ENCODE measurements at regions not wholly inside any gene's neighbourhood (a gene's known extent, or its start where the extent isn't known, plus 50 kb on each side); places are given as distances from the start of the nearest gene placed in this dataset.
"Not testable (repeated sequence)": the region's sequence is repeated elsewhere in the genome, so short reads cannot be mapped to it uniquely, and the experiment has no call there.

DNA sequence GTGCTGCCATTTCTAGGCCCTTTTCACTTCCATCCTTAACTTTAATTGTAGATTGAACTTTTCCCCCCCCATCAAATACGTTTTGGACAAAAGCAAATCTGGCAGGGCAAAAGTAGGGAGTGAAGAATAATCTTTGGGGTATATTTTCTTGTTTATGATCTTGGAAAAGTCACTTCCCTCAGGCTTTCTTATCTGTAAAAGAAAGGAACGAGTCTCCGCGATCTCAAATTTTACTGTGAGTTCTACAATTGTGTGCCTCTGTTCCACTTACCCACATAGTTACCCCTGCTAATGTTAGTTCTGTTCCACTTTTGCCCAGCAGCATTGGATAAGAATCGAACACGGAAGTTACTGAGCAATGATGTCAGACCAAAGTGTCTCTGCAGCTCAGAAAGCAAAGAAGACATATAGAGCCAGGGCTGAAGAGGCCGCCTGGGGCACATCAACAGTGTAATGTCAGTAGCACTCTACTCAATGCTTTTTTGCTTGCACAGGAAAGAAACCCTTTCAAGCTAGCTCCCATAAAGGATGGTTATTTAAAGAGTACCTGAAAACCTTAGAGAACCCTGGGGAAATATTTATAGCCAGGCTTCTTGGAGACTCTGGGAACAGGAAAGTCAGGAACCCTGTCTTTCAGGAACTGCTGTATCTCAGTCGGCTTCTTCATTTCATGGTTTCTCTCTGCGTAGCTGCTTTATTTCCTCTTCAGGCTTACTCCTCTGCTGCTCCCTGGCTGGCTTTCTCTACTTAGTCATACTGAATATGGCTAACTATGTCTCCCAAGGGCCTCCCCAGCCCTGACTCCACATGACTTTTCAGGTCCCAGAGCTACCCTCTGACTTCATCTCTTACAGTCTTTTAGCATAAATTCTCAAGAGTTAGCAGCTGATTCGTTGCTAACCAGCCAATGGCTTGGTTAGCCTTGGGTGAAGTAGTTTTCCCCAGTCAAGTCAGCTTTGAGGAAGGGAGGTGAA is 123.7 kb upstream of the FAM3C start:
- DNase-seq, result no peak

DNA sequence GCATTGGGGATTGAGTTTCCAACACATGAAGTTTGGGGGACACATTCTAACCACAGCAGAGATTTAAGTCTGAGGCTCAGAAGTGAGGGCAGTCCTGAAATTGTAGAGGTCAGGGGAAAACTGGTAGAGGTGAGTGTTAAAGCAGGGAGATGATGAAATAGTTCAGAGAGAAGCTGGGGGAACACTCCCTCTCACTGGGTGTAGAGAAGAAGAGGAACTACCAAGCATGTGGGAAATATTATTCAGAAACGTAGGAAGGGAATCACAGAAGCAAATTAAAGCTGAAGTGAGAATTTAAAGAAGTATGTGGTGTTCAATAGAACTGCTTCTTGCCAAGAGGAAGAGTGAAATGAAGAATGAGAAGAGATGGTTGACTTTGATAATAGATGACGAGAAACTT is 121.5 kb upstream of the FAM3C start:
- no peak for DNase-seq

DNA sequence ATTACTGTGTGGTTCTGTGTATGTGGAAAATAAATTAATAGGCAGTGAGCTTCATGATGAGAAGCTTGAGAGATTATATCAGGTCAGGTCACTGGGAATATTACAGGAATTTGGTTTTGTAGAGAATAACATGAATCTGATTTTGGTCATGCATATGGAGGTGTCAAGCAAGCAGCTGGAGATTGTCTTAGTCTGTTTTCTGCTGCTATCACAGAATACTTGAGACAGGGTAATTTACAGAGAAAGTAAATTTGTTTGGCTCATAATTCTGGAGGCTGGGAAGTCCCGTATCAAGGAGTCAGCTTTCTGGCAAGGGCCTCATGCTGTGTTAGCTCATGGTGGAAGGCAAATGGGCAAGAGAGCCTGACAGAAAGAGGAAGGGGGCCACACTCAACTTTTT is 120.7 kb upstream of the FAM3C start:
- no peak for DNase-seq

DNA sequence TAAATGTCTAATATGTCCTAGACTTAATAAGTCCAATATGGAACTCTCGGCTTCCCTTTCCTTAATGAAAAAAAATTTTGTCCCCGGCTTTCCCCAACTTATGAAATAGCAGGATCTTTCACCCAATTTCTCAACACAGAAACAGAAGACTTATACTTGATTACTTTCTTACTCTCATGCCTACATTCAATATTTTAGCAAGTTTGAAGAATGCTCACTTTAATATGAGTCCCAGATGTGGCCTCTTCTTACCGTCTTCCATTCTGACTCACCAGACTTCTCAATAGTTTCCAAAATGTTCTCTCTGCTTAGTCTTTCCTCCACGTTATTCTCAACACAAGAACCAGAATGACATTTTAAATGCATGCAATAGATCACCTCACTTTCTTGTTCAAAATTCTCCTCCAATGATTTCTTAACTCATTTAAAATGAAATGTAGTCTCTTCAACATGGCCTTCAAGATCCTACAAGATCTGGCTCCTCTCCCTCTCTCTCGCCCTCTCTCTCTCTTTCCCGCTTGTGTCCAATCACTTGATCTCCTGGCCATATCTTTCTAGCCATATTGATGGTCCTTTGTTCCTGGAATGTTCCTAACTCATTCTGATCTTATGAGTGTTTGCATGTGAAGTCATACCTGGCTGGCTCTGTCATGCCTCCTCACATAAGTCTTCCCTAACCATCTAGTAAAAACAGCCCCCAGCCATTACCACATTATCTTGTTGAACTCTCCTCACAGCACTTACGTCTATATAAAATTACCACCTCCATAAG is 119.7 kb upstream of the FAM3C start:
- DNase-seq, result no peak

DNA sequence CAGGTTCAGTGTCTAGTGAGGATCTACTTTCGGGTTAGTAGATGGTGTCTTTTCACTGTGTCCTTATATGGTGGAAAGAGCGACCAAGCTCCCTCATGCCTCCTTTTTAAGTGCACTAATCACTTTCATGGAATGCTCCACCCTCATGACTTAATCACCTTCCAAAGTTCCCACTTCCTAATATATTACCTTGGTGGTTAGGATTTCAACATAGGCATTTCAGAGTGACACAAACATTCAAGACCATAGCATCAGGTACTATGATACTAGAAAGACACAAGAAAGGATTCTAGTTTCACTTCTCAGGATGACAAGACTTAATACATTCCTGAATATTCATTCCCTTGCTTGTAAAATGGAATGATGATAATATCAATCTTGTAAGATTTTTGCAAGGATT is 119.1 kb upstream of the FAM3C start:
- DNase-seq, result no peak

DNA sequence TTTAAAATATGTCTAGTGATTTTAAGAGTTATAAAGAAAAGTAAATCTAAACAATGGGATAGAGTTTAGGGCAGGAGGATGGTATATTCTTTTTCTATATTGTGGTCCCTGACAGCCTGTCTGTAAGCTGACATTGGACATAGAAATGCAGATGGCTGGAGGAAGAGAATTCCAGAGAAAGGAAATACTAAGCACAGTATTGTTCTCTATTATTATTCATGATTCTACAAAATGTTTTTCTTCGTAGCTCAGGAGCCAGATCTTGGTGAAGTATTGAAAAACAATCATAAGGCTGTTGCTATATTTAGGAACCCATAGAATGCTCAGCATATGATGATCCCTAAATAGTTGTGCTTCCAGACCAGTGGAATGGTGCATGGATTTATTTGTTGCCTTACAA is 117.0 kb upstream of the FAM3C start:
- no peak for DNase-seq

DNA sequence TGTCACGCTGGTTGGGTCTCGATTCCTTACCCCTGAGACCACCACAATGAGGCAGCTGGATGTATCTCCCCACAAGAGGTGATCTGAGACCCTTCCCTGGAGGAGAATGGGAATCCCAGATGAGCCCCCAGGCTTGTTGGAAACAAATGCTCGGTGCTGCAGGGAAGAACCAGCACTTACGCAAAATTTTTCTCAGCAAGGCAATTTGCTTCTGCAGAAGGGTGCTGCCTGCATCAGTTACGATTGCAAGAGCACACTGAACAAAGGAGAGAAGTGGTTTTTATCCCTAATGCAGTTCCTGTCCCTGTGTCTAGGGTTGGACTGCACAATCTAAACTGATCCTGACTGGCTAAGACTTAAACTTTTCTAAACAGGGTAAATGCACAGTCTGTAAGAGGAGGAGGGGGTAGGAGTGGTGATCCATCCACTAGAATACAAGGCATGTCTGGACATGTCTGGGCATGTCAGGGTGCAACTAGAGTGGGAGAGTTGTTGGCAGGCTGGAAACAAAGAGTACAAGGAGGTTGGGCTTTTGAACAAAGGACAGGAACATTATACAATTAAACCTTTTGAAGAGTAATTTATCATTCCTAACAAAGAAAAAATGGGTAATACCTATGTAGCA is 114.9 kb upstream of the FAM3C start:
- no peak for DNase-seq

DNA sequence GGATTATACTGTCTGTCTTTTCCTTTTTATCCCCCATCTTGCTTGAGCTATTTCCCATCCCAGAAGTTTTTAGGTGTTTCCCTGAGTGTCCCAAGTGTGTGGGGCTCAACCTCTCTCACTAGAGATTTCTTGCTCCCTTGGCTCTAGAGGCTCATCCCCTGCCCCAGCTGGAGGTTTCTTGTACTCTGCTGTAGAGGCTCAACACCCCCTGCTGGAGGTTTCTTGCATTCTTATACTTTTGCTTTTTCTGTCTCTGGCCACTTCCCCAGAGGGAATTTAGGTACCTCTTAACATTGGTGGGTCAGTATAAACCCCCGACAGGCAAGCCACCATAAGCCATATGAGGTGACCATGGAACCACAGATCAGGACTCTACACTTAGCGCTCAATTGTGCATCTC is 114.2 kb upstream of the FAM3C start:
- no peak for DNase-seq

DNA sequence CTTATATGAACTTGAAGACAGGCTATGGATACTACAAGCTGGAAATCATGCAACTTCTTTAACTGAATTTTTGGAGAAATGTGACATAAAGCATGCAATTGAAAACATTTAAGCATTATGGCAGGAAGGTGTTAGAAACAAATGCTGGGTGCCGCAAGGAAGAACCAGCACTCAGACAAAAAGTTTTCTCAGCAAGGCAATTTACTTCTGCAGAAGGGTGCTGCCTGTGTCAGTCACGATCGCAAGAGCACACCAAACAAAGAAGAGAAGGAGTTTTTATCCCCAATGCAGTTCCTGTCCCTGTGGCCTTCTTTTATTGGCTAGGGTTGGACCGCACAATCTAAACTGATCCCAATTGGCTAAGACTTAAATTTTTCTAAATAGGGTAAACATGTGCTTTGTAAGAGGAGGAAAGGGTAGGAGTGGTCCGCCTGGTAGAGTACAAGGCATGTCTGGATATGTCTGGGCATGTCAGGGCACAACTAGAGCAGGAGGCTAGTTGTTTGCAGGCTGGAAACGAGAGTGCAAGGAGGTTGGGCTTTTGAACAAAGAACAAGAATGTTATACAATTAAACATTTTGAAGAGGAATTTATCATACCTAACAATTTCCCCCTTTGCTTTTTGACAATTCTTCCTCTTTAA is 109.6 kb upstream of the FAM3C start:
- DNase-seq, result no peak

DNA sequence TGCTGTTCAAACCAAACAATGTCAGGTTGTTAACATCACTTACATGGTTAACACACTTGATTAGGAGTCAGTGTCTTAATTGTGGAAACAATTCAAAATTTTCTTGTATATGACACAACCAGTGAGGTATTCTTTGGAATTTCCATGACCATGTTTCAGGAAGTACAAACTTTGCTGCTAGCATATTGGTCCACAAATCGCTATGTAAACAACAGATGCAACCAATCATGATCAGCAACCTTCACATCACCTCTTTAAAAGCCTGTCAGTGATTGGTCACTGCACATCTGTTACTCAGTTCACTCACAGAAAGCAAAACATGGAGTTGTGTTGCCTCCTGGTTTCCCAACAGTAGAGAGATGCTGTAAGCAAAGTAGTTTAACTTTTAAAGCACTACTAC is 108.9 kb upstream of the FAM3C start:
- no peak for DNase-seq

DNA sequence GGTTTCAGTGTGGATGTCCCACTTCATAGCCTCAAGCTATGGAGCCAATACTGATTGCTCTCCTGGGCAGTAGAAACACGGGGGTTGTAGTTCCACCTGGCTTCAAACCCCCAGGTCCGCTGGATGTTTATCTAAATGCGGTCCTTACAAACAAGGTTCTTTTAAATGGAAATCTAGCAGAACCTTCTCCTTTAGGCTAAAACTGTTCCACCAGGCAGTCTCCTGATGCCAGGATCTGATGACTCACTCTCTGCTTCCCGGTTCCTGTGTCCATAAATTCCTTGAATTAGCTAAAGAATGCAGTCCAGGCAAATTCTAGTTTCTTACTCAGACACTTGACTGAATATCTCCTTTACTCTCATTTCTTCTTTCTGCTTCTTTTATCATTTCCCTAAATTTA is 108.4 kb upstream of the FAM3C start:
- no peak for DNase-seq

DNA sequence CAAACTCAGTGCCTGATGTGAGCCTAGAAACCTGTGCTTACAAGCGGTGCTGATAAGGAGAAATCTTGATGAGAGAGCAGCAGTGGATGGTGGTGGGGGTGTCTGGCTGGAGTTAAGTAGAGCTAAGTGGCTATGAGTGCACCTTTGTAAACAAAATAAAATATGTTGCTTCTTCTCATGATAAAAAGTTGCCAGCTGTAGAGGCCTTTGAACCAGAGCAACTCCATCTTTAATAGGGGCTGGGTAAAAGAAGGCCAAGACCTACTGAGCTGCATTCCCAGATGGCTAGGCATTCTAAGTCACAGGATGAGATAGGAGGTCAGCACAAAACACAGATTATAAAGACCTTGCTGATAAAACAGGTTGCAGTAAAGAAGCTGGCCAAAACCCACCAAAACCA is 107.6 kb upstream of the FAM3C start:
- DNase-seq, result no peak

DNA sequence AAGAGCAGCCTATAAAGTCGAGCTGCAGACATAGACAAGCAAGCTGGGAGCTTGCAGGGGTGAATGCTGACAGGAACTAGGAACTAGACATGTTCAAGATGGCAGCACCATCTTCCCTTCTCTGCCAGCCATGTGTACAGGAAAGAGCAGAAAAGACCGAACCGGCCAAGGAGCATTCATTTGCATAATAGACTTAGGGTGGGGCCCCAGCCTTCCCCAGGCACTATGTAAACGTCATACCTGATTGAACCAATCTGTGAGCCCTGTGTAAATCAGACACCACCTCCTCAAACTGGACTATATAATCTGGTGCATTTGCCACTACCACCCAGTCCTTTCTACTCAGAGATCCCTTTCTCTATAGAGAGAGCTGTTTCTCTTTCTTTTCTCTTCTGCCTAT is 106.9 kb upstream of the FAM3C start:
- no peak for DNase-seq

DNA sequence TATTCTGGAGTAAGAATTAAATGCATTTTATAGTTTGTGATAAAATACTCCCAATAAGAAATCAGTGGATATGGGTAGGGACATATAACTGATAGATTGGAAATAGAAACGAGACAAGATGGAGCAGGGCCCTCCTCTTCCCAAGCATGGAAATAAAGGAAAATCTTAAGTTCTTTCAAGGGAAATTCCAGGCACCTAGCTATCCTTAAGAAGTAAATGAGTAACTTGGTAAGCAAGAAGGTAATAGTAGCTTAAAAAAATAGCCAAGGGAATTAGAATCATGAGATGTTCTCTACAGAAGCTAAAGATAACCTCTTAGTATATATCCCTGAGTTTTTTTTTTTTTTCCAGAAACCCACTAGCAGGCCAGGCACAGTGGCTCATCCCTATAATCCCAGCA is 105.5 kb upstream of the FAM3C start:
- DNase-seq, result no peak

DNA sequence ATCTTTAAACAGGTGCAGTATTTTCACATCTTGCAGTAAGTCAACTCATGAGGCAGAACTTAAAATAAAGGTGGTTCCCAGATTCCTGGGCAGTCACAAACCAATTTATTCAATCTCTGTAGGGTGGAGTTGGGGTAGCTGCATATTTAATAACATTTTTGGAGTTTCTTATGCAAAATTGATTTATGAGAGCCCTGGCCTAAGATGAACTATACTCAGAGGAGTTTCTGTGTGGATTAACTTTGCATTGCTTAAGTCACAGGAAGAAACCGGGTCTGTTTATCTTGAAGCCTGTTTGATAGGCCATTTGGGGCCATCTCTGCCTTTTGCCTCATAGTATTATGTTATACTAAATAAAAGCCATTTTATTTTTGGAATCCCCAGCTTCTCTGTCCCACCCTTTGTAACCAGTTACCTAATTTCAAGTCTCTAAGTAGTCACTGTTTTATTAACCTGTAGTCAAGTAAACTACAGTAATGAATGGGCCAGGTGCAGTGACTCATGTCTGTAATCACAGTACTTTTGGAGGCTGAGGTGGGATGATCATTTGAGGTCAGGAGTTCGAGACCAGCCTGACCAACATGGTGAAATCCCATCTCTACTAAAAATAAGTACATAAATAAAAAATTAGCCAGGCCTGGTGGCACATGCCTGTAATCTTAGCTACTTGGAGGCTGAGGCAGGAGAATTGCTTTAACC is 104.4 kb upstream of the FAM3C start:
- DNase-seq, result no peak

DNA sequence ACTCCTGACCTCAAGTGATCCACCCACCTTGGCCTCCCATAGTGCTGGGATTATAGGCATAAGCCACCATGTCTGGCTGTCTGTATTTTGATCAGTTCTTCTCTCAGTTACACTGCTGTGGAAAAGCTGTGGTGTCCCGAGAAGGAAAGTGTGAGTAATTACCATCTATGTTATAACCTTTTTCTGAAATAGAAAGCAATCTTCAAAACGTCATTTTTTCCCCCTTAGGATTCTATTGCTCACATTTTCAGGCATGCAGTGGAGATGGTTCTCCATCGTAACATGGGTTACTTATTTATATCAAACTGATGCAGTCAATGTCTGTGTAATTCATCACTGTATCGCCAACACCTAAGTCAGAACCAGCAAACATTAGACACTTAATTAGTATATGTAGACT is 103.5 kb upstream of the FAM3C start:
- DNase-seq, result no peak

DNA sequence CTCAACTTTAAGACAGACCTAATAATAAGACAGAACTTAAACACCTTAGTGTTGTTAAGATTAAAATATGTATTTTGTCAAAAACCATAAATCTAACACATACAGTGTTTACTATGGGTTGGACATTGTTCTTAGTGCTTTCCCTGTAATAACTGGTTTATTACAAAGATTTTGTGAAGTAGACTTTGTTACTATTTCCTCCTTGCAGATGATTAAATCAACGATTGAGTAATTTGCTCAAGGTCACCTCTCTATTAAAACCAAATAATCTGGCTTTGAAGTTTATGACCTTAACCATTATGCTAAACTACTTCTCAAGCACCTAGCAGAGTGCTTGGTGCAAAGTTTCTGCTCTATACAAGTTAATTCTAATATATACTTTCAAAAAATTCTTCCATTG is 102.7 kb upstream of the FAM3C start:
- DNase-seq, result no peak

DNA sequence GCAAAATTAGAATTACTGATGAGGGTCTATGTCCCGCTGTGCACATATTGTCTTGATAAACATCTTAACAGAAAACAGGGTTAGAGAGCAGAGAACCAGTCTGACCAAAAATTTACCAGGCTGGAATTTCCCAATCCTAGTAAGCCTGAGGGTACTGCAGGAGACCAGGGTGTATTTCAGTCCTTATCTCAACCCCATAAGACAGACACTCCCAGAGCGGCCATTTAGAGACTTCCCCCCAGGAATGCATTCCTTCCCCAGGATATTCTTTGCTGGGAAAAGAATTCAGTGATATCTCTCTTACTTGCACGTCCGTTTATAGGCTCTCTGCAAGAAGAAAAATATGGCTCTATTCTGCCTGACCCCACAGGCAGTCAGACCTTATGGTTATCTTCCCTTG is 101.4 kb upstream of the FAM3C start:
- not testable (repeated sequence) for DNase-seq

DNA sequence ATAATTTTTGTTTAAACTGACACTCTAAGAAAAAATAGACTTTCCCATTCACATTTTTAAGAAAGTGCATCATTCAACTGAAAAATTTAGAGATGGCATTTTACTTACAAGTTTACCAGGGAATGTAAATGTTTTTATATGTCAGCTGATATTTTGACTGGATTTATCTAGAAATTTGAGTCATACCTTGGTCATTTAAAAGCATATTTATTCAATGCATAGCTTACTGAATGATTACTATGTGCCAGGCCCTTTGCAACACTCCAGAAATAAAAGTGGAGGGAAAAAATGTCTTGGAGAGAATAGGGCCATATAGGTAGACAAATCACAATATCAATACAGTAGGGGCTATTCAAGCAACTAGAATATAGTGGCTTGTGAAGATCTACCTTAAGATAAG is 98.4 kb upstream of the FAM3C start:
- DNase-seq, result no peak

DNA sequence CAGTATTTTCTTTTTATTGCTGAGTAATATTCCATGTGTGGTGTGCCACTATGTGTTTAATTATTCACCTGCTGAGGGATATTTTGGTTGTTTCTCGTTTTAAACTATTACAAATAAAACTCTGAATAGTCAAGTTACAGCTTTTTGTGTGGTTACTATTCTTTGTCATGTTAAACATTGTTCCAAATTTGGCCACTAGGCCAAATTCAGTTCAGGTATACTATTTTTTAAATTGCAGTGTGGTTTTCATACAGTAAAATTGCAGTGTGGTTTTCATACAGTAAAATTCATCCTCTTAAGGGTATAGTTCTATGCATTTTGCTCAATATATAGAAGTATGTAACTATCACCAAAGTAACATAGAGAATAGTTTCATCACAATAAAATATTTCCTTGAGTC is 97.4 kb upstream of the FAM3C start:
- DNase-seq, result no peak

DNA sequence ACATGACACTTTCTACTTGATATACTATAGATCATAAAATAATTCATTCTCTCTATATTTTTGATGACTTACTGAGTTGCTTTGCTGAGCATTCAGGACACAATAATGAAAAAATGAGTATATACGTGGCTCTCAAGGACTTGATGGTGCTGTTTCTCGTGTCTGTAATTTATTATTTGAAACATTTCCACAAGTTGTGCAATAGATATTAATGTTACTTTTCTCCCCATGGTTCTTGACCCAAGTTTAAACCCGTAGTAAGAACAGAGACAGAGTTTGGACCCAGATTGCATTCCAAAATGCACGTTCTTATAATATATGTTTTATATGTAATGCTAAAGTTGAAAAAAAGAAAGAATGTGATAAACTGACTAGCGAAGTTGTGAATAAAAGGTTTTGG is 94.2 kb upstream of the FAM3C start:
- no peak for DNase-seq

DNA sequence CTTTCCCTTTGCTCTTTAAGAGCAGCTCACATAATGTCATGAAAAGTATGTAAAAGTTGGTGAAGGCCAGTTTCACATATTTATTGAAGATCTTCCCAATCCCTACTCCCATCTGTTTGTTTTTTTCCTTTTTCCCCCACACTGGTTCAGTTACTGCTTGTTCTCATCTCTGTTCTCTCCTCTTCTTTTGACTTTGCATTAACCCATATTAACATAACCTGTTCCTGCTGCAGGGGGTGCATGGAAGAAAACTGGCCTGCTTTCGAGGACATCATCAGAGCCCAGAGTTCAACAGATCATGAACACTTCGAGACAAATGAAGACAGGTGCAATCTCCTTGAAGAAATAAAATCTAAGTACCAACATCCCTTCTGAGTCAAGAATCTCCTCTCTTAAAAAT is 93.3 kb upstream of the FAM3C start:
- no peak for DNase-seq

Measured in NCI-H2171 (cell line).